DMS 273 (cell line): ENCODE measurements at regions not wholly inside any gene's neighbourhood (a gene's known extent, or its start where the extent isn't known, plus 50 kb on each side); places are given as distances from the start of the nearest gene placed in this dataset.

Experiments
- DNase-seq: peaks from one replicate; lab custom pipeline; 2025; ENCODE audit not compliant: unreplicated experiment; lab: John Stamatoyannopoulos, UW

DNA sequence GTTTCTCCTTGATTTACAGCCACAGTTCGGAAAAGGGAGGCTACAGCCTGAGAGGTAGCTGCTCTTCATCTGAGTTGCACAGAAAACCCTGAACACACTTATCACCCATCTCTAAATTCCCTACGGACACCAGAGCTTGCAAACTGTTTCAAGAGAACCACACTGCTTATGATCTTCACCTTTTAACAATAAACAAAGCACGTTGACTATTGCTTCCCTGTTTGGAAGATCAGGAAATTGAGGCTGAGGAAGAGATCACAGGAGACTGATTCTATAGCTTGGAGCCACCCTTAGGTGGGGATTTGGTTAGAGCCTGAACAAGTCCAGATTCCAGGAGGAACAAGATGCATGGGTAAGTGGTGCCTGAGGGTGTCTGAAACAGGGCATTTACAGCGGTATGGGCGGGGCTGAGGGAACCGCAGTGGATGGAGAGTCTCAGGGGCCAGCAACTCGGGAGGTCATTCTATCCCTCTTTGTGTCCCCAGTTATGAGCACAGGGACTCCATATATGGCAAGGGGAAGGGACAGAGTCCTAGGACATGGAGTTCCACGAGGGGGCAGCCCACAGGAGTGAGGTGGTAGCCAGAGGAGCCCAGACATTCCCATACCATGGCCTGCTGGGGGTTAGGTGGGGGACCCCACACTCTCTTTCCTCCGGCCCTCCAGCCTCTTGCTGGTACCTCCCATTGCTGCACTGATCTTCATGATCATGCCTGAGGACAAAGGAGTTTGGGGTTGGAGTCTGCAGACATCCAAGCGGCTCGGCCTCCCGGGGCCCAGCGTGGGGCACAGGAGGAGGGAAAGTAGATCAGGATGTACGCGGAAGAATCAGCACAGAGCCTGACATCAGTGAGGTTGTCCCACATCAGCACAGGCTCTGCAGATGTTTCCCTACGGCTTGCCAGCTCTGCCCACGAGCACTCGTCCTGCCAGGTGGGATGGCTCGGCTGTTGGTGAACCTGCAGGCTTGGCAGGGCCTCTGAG lies 162.3 kb upstream of the ZNF536 start:
- no peak for DNase-seq

GRCh38 chr19:30212574-30212973 lies 159.6 kb upstream of the ZNF536 start:
- DNase-seq = no peak

DNA sequence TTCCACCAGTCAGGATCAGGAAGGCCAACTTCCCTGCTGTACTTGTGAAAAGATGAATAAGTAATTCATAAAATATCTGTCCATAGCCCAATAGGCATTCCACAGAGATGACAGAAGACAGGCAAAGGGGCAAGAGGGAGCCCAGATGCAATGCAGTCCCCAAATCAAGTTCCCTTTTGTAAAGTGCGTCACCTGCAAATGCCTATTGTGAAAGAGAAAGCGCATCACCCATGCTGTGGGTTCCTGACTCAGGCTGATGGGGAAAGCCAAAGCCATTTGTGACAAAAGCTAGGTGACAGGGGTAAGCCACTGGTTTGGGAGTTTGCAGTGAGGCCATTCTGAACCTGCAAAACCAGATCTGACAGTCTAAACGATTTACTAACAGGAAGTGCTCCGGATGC lies 157.5 kb upstream of the ZNF536 start:
- DNase-seq = no peak

DNA sequence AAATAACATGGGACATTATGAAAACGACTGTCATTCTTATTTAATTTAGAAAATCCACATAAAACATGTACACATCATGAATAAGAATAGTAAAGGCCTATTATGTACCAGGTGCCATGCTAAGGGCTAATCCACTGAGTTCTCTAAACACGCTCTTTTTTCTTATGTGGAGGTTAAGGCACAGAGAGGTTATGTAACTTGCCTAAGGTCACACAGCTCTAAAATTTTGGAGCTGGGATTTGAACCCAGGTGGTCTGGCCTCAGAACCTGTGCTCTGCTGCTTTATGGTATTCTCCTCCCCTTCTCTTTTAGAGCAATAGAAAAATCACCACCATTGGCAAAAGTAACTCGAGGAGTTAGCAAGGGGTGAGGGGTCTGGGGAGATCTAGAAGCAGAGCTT lies 156.9 kb upstream of the ZNF536 start:
- no peak for DNase-seq

DNA sequence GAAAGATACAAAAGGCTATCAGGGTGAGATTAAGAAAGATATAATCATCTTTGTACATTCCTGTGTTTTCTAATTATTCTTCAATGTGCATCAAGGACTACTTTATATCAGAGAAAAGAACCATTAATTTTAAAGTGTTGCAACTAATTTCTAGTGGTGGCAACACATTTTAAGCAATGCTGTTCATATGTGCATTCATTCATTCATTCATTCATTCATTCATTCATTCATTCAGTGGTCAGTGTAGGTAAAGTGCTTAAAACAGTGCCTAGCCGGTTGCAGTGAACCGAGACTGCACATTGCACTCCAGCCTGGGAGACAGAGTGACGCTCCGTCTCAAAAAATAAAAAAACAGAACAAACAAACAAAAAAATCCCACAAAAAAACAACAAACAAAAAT lies 155.7 kb upstream of the ZNF536 start:
- DNase-seq = no peak

DNA sequence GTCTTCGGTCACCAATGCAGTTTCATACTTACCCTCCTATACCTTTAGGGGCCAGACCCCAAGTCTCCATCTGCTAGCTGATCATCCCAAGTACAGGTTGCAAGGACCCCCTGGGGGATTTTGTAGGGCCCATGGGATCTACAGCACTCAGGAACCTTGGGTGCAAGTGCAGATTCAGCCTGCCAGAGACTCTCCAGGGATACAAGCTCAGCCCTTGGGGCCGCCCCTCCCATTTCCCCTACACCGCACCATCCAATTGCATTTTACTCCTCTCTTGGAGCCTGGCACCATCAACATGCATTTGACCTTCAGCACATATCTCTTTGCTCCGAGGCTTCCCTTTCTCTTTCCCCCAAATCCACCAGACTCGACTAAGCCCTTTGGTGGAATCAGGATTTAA lies 154.7 kb upstream of the ZNF536 start:
- no peak for DNase-seq

- no peak for DNase-seq
Observed at GRCh38 chr19:30219702-30220101, 152.5 kb upstream of the ZNF536 start.

- no peak for DNase-seq
Observed at GRCh38 chr19:30221176-30221575, 151.0 kb upstream of the ZNF536 start.

DNA sequence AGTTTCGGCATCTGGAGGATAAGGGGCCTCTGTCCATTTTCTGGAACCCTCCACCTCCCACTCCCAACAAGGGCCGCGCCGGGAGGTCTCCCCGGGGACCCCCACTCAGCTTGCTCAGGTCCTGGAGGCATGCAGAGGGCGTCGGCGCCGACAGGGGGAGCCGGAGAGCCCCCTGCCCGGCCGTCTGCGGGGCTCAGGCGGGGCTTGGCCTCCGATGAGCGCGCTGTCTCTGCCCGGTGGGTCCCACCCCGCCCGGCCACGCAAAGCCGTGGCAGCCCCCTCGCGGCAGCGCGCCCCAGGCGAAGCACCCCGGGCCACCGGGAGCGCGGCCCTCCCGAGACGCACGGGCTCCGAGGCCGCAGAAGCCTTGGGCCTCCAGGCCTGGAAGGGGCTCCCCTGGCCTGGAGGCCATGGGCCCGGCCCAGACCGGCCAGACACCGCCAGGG lies 149.7 kb upstream of the ZNF536 start:
- peak; percentile 63 for DNase-seq

DNA sequence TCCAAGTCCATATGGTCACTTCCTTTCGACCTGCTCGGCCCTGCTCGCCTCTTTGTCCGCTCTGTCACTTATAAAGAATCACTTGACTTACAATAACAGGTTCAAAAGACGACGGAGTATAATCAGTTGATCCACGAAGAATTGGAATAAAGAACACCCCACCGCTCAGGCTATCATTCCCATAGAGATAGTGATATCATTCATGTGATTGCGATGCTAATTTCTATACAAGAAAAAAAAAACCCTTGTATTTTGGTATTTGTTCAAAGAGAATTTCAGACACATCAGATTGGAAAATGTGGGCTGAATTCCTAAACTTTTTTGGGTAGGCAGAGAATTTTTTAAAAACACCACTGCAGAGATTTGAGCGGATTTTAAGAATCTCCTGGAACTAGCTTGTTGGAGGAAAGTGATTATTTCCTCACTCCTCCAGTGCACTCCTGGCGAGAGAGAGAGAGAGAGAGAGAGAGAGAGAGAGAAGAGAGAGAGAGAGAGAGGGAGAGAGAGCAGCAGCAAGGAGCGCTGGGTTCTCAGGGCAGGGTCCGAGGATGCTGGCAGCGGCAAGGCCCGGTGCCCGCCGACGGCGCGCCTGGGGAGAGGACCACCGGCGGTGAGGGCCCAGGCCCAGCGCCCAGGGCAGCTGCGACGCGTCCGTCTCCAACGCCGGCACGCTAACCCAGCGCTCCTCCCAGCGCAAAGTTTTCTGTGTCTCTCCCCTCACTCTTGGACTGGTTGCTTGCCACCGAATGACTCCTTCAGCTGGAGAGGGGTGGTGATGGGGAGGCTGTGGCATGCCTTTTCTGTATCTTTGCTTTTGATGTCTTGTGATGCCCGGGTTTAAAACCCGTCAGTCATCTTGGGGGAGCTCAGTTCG lies 149.0 kb upstream of the ZNF536 start:
- no peak for DNase-seq

DNA sequence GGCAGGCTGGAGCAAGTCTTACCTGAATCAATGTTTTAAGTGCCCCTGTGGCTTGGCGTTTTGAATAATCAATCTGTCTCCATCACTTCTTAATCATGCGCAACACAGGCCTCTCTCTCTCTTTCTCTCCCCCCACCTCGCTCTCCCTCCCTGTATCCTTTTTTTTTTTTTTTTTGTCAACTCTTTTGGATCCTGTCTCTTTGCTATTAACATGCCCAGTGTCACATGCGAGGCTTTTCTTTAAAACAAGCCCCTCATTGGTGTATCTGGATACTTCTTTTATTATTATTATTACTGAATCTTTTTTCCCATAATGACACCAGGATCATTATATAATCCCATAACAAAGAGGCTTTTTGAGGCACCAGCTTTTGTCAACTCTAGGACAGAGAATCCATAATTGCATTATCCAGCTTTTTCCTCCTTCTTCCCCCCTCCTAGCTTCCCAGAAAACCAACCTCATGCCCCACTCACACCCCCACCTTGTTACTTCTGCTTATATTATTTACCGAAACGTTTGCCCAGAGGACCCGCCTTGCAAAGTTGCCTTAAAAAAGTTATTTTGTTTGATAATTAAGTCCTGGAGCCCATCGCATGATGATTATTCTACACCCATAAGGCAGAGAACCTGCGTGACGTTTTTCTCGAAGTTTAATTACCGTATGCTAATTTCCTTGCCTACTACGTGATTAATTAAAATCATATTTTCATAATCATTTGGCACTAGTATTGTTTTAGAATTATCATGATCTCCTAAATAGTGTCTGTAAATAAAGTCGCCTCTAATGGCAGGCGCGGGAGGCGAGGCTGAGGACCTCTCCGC lies 148.1 kb upstream of the ZNF536 start:
- no peak for DNase-seq

GRCh38 chr19:30224689-30225606 lies 147.2 kb upstream of the ZNF536 start:
- DNase-seq = peak; percentile 52

GRCh38 chr19:30225676-30226463 lies 146.3 kb upstream of the ZNF536 start:
- peak; percentile 61 for DNase-seq

DNA sequence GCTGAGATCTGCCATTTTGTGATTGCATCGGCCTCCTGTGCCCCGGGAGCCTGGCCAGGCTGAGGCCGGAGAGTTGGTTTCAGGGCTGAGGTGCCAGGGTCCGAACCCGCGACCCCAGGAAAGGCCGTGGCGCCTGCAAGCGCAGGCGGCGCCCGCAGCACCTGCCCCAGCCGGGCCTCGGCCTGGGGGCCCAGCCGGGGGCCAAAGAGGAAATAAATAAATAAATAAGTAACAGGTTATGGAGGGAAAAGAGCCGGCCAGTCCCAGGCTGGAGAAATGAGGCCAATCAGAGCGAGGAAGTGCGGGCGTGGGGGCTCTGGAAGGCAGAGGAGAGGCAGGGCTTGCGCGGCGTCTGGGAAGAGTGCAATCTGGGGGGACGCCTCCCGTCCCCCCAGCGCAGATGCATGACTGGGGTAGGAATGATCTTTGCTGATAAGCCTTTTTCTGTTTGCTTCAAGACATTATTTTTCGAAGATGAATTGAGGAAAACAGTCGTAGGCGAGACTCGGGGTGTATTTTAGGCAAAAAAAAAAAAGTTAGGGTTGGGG lies 145.6 kb upstream of the ZNF536 start:
- peak; percentile 59 for DNase-seq

DNA sequence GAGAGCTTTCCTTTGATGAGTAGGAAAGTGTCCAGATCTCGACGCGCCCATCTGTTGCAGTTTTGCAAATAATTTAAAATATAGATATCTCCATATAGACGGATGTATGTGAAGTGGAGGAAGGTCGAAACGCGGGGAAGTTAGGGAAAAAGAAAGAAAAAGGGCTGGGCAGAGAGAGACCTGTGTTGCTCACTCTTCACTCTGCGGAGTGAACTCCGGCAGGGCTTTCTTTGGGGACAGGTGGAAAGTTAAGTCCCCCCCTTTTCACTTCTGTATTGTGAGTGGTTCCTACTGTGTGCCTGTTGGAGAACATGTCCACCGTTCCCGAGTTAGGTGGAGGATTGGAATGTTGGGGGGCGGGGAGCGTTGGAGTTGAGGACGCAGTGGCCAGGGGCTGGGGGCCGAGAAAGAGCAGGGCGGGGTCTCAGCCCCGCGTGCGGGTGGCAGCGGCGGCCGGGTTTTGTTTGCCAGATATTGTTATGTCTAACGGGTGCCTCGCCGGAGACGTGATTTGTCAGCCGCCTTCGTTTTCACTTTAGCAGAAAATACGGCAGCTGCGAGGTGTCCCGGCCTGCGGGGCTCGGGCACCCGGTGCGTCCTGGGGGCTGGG lies 145.1 kb upstream of the ZNF536 start:
- peak; percentile 72 for DNase-seq

DNA sequence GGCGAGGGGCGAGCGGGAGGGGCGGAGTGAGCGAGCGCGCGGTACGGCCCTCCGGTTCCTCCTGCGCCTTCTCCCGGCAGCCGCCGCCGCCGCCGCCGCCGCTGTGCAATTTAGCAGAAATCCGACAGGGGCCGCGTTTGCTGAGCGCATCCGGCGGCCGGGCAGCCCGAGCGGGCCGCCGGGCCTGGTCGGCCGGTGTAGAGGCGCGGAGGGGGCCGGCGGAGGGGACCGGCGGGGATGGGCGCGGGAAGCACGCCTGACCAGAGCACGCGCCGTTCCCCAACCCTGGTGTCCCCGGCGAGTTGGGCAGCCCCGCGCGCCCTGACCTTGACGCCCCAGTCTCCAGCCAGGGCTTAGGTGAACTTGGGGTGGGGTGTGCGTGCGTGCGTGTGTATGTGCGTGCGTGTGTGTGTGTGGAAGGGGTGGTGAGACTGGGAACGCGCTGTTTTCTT lies 144.5 kb upstream of the ZNF536 start:
- DNase-seq = peak; percentile 87

- peak; percentile 51 for DNase-seq
Observed at GRCh38 chr19:30228113-30228834, 143.9 kb upstream of the ZNF536 start.
